ENCODE measurements at regions not wholly inside any gene's neighbourhood (a gene's known extent, or its start where the extent isn't known, plus 50 kb on each side); places are given as distances from the start of the nearest gene placed in this dataset.
"Not testable (repeated sequence)": the region's sequence is repeated elsewhere in the genome, so short reads cannot be mapped to it uniquely, and the experiment has no call there.

GRCh38 chrX:121746105-121746504 is 698.7 kb downstream of the GLUD2 start (continued):
- no peak for TF ChIP-seq ELK1 (IDR thresholded peaks at IDR 0.05; ENCODE audit: low read depth, low read length)
- no peak for TF ChIP-seq SREBF1 (IDR thresholded peaks at IDR 0.05; ENCODE audit: low read length)
- no peak for TF ChIP-seq YBX1 (IDR thresholded peaks at IDR 0.05)
- no peak for TF ChIP-seq STAT3 (IDR thresholded peaks at IDR 0.05; ENCODE audit: low read depth, low read length)
- TF ChIP-seq REST (IDR thresholded peaks at IDR 0.05; ENCODE audit: low read depth, low read length), result no peak

GRCh38 chrX:121753602-121754001 is 706.2 kb downstream of the GLUD2 start:
- H3K4me3 ChIP-seq; in situ Hi-C loops (cut with MboI); DNase-seq (ENCODE audit: low read depth, low spot score); CTCF ChIA-PET; intact Hi-C loops (cut with micrococcal nuclease; ENCODE audit: unreplicated experiment); POLR2A ChIA-PET; H3K4me1 ChIP-seq (ENCODE audit: control insufficient read depth, insufficient read depth, low read length); ATAC-seq; H3K27me3 ChIP-seq (replicated peaks in 1 of 2; ENCODE audit: control insufficient read depth in 2 of 2, insufficient read depth in 2 of 2, low read length in 1 of 2); H4K20me1 ChIP-seq (ENCODE audit: control insufficient read depth, insufficient read depth); H3K9me3 ChIP-seq (replicated peaks; ENCODE audit: control insufficient read depth, insufficient read depth, low read length); H3K9ac ChIP-seq (ENCODE audit: control insufficient read depth, insufficient read depth, low read length); BruUV-seq (replicated peaks); H3K36me3 ChIP-seq (ENCODE audit: control insufficient read depth in 2 of 2, insufficient read depth in 2 of 2, low read length in 1 of 2); H3K4me2 ChIP-seq (ENCODE audit: control insufficient read depth, insufficient read depth); RAD21 ChIA-PET (ENCODE audit: unreplicated experiment); H3K27ac ChIP-seq (ENCODE audit: control insufficient read depth, insufficient read depth); SMC1A ChIA-PET (ENCODE audit: uncharacterized antibody, unreplicated experiment); H2AFZ ChIP-seq (ENCODE audit: control insufficient read depth, low read depth, low read length); FAIRE-seq; H3K79me2 ChIP-seq (ENCODE audit: control insufficient read depth, insufficient read depth, low read length): not testable (repeated sequence)
- WGBS (ENCODE audit: insufficient coverage, insufficient replicate concordance, low lambda C conversion rate, missing lambda C conversion rate), result no CpG with 5 or more reads among the region's 1 CpG

Data from GM12878 (cell line).